HG03095 (cell line): ENCODE measurements at regions not wholly inside any gene's neighbourhood (a gene's known extent, or its start where the extent isn't known, plus 50 kb on each side); places are given as distances from the start of the nearest gene placed in this dataset.

Source experiments
- ATAC-seq: cut with Tn5 transposase; IDR thresholded peaks from one replicate; pipeline ENCODE4 v1.9.1; 2021; ENCODE audit warnings: moderate library complexity; ENCODE audit not compliant: unreplicated experiment

GRCh38 chr11:25859776-25860175, 472.2 kb upstream of the ANO3 start:
- ATAC-seq: no peak

- no peak for ATAC-seq
These were observed 471.1 kb upstream of the ANO3 start for GRCh38 chr11:25860677-25861450.

GRCh38 chr11:25862159-25862558, 469.8 kb upstream of the ANO3 start:
- no peak for ATAC-seq

- ATAC-seq: no peak
These were observed 467.9 kb upstream of the ANO3 start for GRCh38 chr11:25863986-25864385.

GRCh38 chr11:25876456-25876965, 455.4 kb upstream of the ANO3 start:
- no peak for ATAC-seq

GRCh38 chr11:25886036-25886435, 445.9 kb upstream of the ANO3 start:
- ATAC-seq: no peak

GRCh38 chr11:25890626-25891260, 441.2 kb upstream of the ANO3 start:
- no peak for ATAC-seq

GRCh38 chr11:25891960-25892359, 440.0 kb upstream of the ANO3 start:
- ATAC-seq: no peak

- no peak for ATAC-seq
These were observed 432.2 kb upstream of the ANO3 start for GRCh38 chr11:25899617-25900160.

- no peak for ATAC-seq
These were observed 431.1 kb upstream of the ANO3 start for GRCh38 chr11:25900814-25901213.

GRCh38 chr11:25901415-25901814, 430.5 kb upstream of the ANO3 start:
- no peak for ATAC-seq

- no peak for ATAC-seq
These were observed 429.5 kb upstream of the ANO3 start for GRCh38 chr11:25902476-25902875.

GRCh38 chr11:25908726-25909125, 423.2 kb upstream of the ANO3 start:
- ATAC-seq: no peak

- no peak for ATAC-seq
These were observed 421.8 kb upstream of the ANO3 start for GRCh38 chr11:25910086-25910485.

GRCh38 chr11:25920356-25920755, 411.6 kb upstream of the ANO3 start:
- no peak for ATAC-seq

- no peak for ATAC-seq
These were observed 407.3 kb upstream of the ANO3 start for GRCh38 chr11:25924586-25924985.

- no peak for ATAC-seq
These were observed 406.6 kb upstream of the ANO3 start for GRCh38 chr11:25925359-25925758.

- ATAC-seq: no peak
These were observed 404.4 kb upstream of the ANO3 start for GRCh38 chr11:25927411-25927953.

GRCh38 chr11:25928076-25928475, 403.9 kb upstream of the ANO3 start:
- no peak for ATAC-seq

GRCh38 chr11:25938952-25939351, 393.0 kb upstream of the ANO3 start:
- no peak for ATAC-seq

- ATAC-seq: no peak
These were observed 392.2 kb upstream of the ANO3 start for GRCh38 chr11:25939691-25940090.

GRCh38 chr11:25941353-25941752, 390.6 kb upstream of the ANO3 start:
- no peak for ATAC-seq
